Prostate gland (tissue), 2 donors: ENCODE measurements at regions not wholly inside any gene's neighbourhood (a gene's known extent, or its start where the extent isn't known, plus 50 kb on each side); places are given as distances from the start of the nearest gene placed in this dataset.

Source experiments
- DNase-seq: peaks from one replicate; pipeline ENCODE4 v3.0.0-alpha.2; 2019; ENCODE audit warnings: low spot score
- H3K27ac ChIP-seq, 2 donors: fragments of 200-600 bp; sonication (generic); 2 replicates each; pipeline ENCODE4 v1.5.1; 2017 to 2019
- H3K27me3 ChIP-seq: fragments of 200-600 bp; sonication (generic); replicated peaks from 2 replicates; pipeline ENCODE4 v1.5.1; 2019; ENCODE audit not compliant: insufficient read depth
- H3K36me3 ChIP-seq, 2 donors: fragments of 200-600 bp; sonication (generic); 1 replicate in 1 of 2; 2 replicates in 1 of 2; pipeline versions ENCODE4 v1.5.1 to v1.8.1; 2017 to 2019
- H3K4me1 ChIP-seq: fragments of 200-600 bp; sonication (generic); replicated peaks from 2 replicates; pipeline ENCODE4 v1.5.1; 2019
- H3K4me3 ChIP-seq, 2 donors: fragments of 200-600 bp; sonication (generic); 2 replicates each; pipeline ENCODE4 v1.5.1; 2017 to 2019
- H3K9me3 ChIP-seq: fragments of 200-600 bp; sonication (generic); 2 replicates; pipeline ENCODE4 v1.5.1; 2017
- CTCF ChIP-seq, 4 experiments: fragments of 200-600 bp in 2 of 4; fragments of 450-650 bp in 2 of 4; sonication (generic) in 2 of 4; IDR thresholded peaks; 1 replicate in 3 of 4; 2 replicates in 1 of 4; pipeline ENCODE4 v1.5.1; 2016 to 2019; ENCODE audit warnings: antibody characterized with exemption in 4 of 4, mild to moderate bottlenecking in 2 of 4, moderate library complexity in 2 of 4
- POLR2A ChIP-seq: fragments of 450-650 bp; IDR thresholded peaks from one replicate; pipeline ENCODE4 v1.6.1; 2016; ENCODE audit warnings: antibody characterized with exemption, mild to moderate bottlenecking
- POLR2AphosphoS5 ChIP-seq: sonication (generic); formaldehyde crosslinking; IDR thresholded peaks from one replicate; pipeline ENCODE4 v1.6.1; 2017; ENCODE audit warnings: antibody characterized with exemption
- WGBS: methylation state at CpG from one replicate; pipeline ENCODE4 v1.1.5; 2018; 5-methylcytosine and 5-hydroxymethylcytosine counted together
- intact Hi-C: fragments of 100-400 bp; cut with DNase I; formaldehyde crosslinking; loops from one replicate; pipeline ENCODE4 v1.14.2; 2022

DNA sequence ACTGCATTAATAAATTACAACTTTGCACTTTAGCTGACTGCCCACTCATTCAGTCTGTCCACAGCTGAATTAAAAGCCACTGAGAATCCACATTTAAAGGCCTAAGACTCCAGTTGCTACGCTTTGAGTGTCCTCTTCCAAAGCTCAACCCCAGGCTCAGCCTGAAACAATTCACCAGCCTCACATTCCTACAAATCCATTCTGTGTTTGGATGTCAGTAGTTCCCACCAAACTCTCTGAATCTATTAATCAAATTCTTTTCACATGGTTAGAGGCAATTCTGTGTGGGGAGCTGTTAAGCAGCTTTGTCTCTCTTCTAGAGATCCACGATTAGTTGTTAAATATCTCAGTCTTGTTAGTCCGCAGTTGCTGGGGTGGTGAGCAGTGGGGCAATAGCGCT, 116.8 kb upstream of the UBE2E2 start:
- intact Hi-C loops = no loop called here
- H3K27ac ChIP-seq = no peak overlapping the region

DNA sequence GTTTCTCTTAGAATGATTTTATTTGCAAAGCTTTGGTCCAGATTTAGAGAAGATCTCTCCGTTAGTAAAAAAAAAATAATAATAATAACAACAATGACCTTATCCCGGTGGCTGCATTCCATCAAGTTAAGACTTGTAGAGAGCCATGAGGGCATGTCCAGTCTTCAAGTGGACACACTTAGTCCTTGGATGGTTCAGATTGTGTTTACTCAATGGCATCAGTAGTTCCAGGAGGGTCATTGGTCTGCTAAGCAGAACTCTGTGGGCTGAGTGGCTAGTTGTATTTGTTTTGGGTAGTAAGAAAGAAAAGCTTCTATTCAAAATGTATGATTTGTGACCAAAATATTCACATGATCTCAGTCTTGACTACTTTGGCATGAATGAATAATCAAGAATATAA, 116.3 kb upstream of the UBE2E2 start:
- intact Hi-C loops = no loop called here
- H3K4me1 ChIP-seq = no peaks in the 10 kb centered on the region
- no peaks in the 10 kb centered on the region for H3K9me3 ChIP-seq
- TF ChIP-seq POLR2AphosphoS5 = no peak
- TF ChIP-seq POLR2A = no peak
- no peak for TF ChIP-seq CTCF (IDR thresholded peaks at IDR 0.05)
- no peaks in the 10 kb centered on the region for H3K36me3 ChIP-seq
- 77% methylated on average over 2 of the region's 2 CpGs for WGBS
- no peak overlapping the region for H3K27ac ChIP-seq
- DNase-seq = no peak
- no peaks in the 10 kb centered on the region for H3K27me3 ChIP-seq
- H3K4me3 ChIP-seq = no peak overlapping the region

More for the DNA sequence above, 116.8 kb upstream of the UBE2E2 start:
- Histone ChIP-seq H3K36me3 (no peaks in the 10 kb centered on the region), H3K9me3 (no peaks in the 10 kb centered on the region), H3K4me3 (no peak overlapping the region), H3K4me1 (no peaks in the 10 kb centered on the region), H3K27me3 (no peaks in the 10 kb centered on the region)
- WGBS = 86% methylated on average over 4 of the region's 4 CpGs
- DNase-seq = no peak
- TF ChIP-seq POLR2A (no peak), POLR2AphosphoS5 (no peak), CTCF (IDR thresholded peaks at IDR 0.05) (no peak)

DNA sequence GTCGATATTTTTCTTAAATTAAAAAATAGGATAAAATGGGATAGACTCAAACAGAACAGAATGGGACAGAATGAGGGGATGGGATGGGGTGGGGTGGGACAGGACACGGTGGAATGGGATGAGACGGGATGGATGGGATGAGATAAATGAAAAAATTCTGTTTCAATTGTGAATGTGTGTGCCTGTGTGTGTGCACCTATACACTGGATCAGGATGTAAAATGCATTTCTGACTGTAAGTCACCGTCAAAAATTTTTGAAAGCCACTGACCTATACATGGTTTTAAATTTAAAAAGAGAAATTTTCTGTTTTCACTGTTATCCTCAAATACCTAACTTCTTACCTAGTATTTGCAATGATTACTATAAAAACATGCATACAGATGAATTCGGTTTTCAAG, 108.7 kb upstream of the UBE2E2 start:
- 97% methylated on average over 5 of the region's 5 CpGs for WGBS
- no peaks in the 10 kb centered on the region for H3K9me3 ChIP-seq
- TF ChIP-seq POLR2A (no peak), POLR2AphosphoS5 (no peak), CTCF (IDR thresholded peaks at IDR 0.05) (no peak)
- H3K27ac ChIP-seq = no peak overlapping the region
- no peaks in the 10 kb centered on the region for H3K27me3 ChIP-seq
- H3K4me1 ChIP-seq = no peaks in the 10 kb centered on the region
- intact Hi-C loops = no loop called here
- H3K36me3 ChIP-seq = no peaks in the 10 kb centered on the region
- DNase-seq = no peak
- no peak overlapping the region for H3K4me3 ChIP-seq

DNA sequence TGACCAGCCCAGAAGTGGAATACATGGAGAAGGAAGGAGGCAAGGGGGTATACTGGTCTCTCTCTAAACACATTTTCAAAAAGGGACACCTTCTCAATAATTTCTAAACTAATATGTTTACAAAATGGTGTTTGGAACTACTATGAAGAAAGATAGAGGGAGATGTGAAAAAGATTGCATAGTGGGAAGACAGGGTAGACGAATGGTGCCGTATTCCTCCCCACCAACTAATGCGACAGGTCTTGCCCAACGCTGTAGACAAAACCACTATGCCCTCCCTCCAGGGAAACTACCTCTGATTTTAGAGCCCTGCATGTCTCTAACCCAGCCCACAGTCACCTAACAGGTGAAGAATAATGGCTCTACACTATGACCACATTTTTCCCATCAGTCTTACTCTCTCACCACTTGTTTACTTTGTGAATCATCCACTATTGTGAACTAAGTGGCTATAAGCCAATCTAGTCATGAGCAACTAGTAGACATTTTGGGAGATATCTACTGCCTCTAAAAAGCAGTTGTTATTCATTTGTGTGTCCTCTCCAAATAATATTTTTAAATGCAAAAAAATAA, 108.2 kb upstream of the UBE2E2 start:
- H3K4me3 ChIP-seq = no peak overlapping the region
- H3K9me3 ChIP-seq = no peaks in the 10 kb centered on the region
- H3K36me3 ChIP-seq = no peaks in the 10 kb centered on the region
- TF ChIP-seq CTCF (IDR thresholded peaks at IDR 0.05) = no peak
- no peak for TF ChIP-seq POLR2A
- TF ChIP-seq POLR2AphosphoS5 = no peak
- no peak for DNase-seq
- H3K27ac ChIP-seq = no peak overlapping the region
- 75% methylated on average over 4 of the region's 4 CpGs for WGBS
- no peaks in the 10 kb centered on the region for H3K4me1 ChIP-seq
- no peaks in the 10 kb centered on the region for H3K27me3 ChIP-seq
- intact Hi-C loops = no loop called here

- DNase-seq = no peak
- intact Hi-C loops = no loop called here
- Histone ChIP-seq H3K36me3 (no peaks in the 10 kb centered on the region), H3K4me3 (no peak overlapping the region), H3K27me3 (no peaks in the 10 kb centered on the region), H3K4me1 (no peaks in the 10 kb centered on the region), H3K27ac (no peak overlapping the region), H3K9me3 (no peaks in the 10 kb centered on the region)
- TF ChIP-seq CTCF (IDR thresholded peaks at IDR 0.05) (no peak), POLR2AphosphoS5 (no peak), POLR2A (no peak)
- 100% methylated on average over 1 of the region's 1 CpG for WGBS
Measured at GRCh38 chr3:23096041-23096440, 107.1 kb upstream of the UBE2E2 start.
